H1 (cell line): ENCODE measurements at regions not wholly inside any gene's neighbourhood (a gene's known extent, or its start where the extent isn't known, plus 50 kb on each side); places are given as distances from the start of the nearest gene placed in this dataset.

Source experiments
- CTCF ChIA-PET: fragments of 300-600 bp; sonication (Branson Sonifier 250); formaldehyde crosslinking; loops from one replicate; lab custom pipeline; 2021; ENCODE audit not compliant: partially characterized antibody; lab: Charles Lee
- POLR2A ChIA-PET: fragments of 300-600 bp; sonication (Branson Sonifier 250); formaldehyde crosslinking; loops from one replicate; lab custom pipeline; 2021; ENCODE audit warnings: inconsistent platforms; ENCODE audit not compliant: partially characterized antibody; lab: Charles Lee
- DNase-seq, 2 experiments: peaks; one replicate each; pipeline versions ENCODE4 v3.0.0 to v3.0.0-alpha.2; 2010 to 2022; ENCODE audit warnings: low spot score in 2 of 2, low read depth in 1 of 2, mixed read lengths in 1 of 2
- FAIRE-seq: peaks from 2 replicates; lab custom pipeline; 2011; peaks lifted over from hg19 to GRCh38; lab: Jason Lieb, UNC
- H2AFZ ChIP-seq: 2 replicates; pipeline ENCODE4 v1.8.1; 2012; ENCODE audit warnings: low read length, inconsistent platforms
- H2AK5ac ChIP-seq: 2 replicates; pipeline ENCODE4 v1.6.1; 2013; ENCODE audit warnings: low read depth, low read length
- H2BK120ac ChIP-seq: replicated peaks from 2 replicates; pipeline ENCODE3; 2013; ENCODE audit warnings: low read depth, low read length, inconsistent platforms
- H2BK12ac ChIP-seq: 2 replicates; pipeline ENCODE4 v1.6.1; 2013; ENCODE audit warnings: low read depth, low read length
- H2BK15ac ChIP-seq: 2 replicates; pipeline ENCODE4 v1.6.1; 2013; ENCODE audit warnings: low read length
- H2BK20ac ChIP-seq: 2 replicates; pipeline ENCODE4 v1.6.1; 2013; ENCODE audit warnings: low read length
- H2BK5ac ChIP-seq: 2 replicates; pipeline ENCODE4 v1.6.1; 2013; ENCODE audit warnings: low read depth, low read length
- H3K14ac ChIP-seq: 2 replicates; pipeline ENCODE4 v1.6.1; 2013; ENCODE audit warnings: inconsistent platforms; ENCODE audit not compliant: insufficient read length
- H3K18ac ChIP-seq: 2 replicates; pipeline ENCODE4 v1.6.1; 2013; ENCODE audit warnings: low read length; ENCODE audit errors: extremely low read depth
- H3K23ac ChIP-seq: 2 replicates; pipeline ENCODE4 v1.6.1; 2013; ENCODE audit warnings: inconsistent platforms; ENCODE audit not compliant: insufficient read length
- H3K23me2 ChIP-seq: 2 replicates; pipeline ENCODE4 v1.6.1; 2013; ENCODE audit warnings: low read depth, low read length
- H3K27ac ChIP-seq: 2 replicates; pipeline ENCODE4 v1.6.1; 2011; ENCODE audit warnings: low read depth, low read length, inconsistent platforms
- H3K27me3 ChIP-seq, 4 experiments: replicated peaks in 1 of 4; 1 replicate in 1 of 4; 2 replicates in 3 of 4; pipeline versions ENCODE4 v1.6.1 to v1.8.1; 2011 to 2013; ENCODE audit warnings: low read length in 3 of 4, mild to moderate bottlenecking in 3 of 4, inconsistent platforms in 2 of 4, mixed read lengths in 2 of 4, moderate library complexity in 1 of 4; ENCODE audit not compliant: control insufficient read depth in 3 of 4, insufficient read depth in 3 of 4; ENCODE audit errors: extremely low read depth in 1 of 4
- H3K36me3 ChIP-seq, 4 experiments: 2 replicates each; pipeline versions ENCODE4 v1.6.1 to v1.8.1; 2011 to 2013; ENCODE audit warnings: mild to moderate bottlenecking in 4 of 4, low read length in 3 of 4, moderate library complexity in 2 of 4, control low read depth in 1 of 4, inconsistent platforms in 1 of 4; ENCODE audit not compliant: insufficient read depth in 4 of 4, control insufficient read depth in 2 of 4
- H3K4ac ChIP-seq: replicated peaks from 2 replicates; pipeline ENCODE3; 2013; ENCODE audit warnings: low read length, low read depth, mixed read lengths, inconsistent platforms; ENCODE audit not compliant: insufficient read length
- H3K4me1 ChIP-seq, 4 experiments: replicated peaks in 1 of 4; 1 replicate in 1 of 4; 2 replicates in 3 of 4; pipeline versions ENCODE4 v1.6.1 to v1.8.1; 2011 to 2013; ENCODE audit warnings: low read length in 3 of 4, inconsistent platforms in 2 of 4, mixed read lengths in 1 of 4; ENCODE audit not compliant: insufficient read depth in 4 of 4, control insufficient read depth in 3 of 4
- H3K4me2 ChIP-seq, 2 experiments: 2 replicates each; pipeline versions ENCODE4 v1.6.1 to v1.8.1; 2011 to 2013; ENCODE audit warnings: low read depth in 2 of 2, low read length in 2 of 2, control low read depth in 1 of 2, inconsistent platforms in 1 of 2, mild to moderate bottlenecking in 1 of 2; ENCODE audit not compliant: insufficient read depth in 1 of 2
- H3K4me3 ChIP-seq, 4 experiments: fragments of 200-600, 300-600 bp in 1 of 4; sonication (generic), shearing (Covaris generic), sonication (Bioruptor Twin) in 1 of 4; 2 replicates each; pipeline versions ENCODE4 v1.5.1 to v1.8.1; 2011 to 2016; ENCODE audit warnings: low read length in 4 of 4, low read depth in 3 of 4, control low read depth in 2 of 4, inconsistent platforms in 2 of 4, mild to moderate bottlenecking in 2 of 4, mixed read lengths in 1 of 4, moderate library complexity in 1 of 4; ENCODE audit not compliant: insufficient read depth in 2 of 4; ENCODE audit errors: extremely low read depth in 1 of 4
- H3K56ac ChIP-seq: replicated peaks from 2 replicates; pipeline ENCODE3; 2013; ENCODE audit warnings: low read depth, mild to moderate bottlenecking, mixed read lengths, low read length, inconsistent platforms; ENCODE audit not compliant: insufficient read length
- H3K79me1 ChIP-seq: 2 replicates; pipeline ENCODE4 v1.6.1; 2013; ENCODE audit warnings: low read depth, low read length, control low read depth
- H3K79me2 ChIP-seq, 2 experiments: 2 replicates each; pipeline versions ENCODE4 v1.6.1 to v1.8.1; 2012 to 2013; ENCODE audit warnings: low read length in 2 of 2, mild to moderate bottlenecking in 2 of 2, inconsistent platforms in 1 of 2; ENCODE audit not compliant: insufficient read depth in 2 of 2, control insufficient read depth in 1 of 2
- H3K9ac ChIP-seq, 4 experiments: replicated peaks in 1 of 4; 1 replicate in 1 of 4; 2 replicates in 3 of 4; pipeline versions ENCODE4 v1.6.1 to v1.8.1; 2011 to 2013; ENCODE audit warnings: low read depth in 3 of 4, low read length in 3 of 4, control low read depth in 2 of 4, mild to moderate bottlenecking in 2 of 4, moderate library complexity in 2 of 4, inconsistent platforms in 1 of 4; ENCODE audit errors: extremely low read depth in 1 of 4
- H3K9me3 ChIP-seq, 2 experiments: 2 replicates each; pipeline versions ENCODE4 v1.6.1 to v1.8.1; 2012 to 2013; ENCODE audit warnings: mild to moderate bottlenecking in 2 of 2, moderate library complexity in 2 of 2, control low read depth in 1 of 2, inconsistent platforms in 1 of 2, low read depth in 1 of 2, low read length in 1 of 2, mixed read lengths in 1 of 2; ENCODE audit not compliant: insufficient read depth in 2 of 2
- H4K20me1 ChIP-seq, 2 experiments: replicated peaks in 1 of 2; 2 replicates each; pipeline versions ENCODE3 to v1.8.1; 2011 to 2013; ENCODE audit warnings: inconsistent platforms in 2 of 2, low read length in 2 of 2, mild to moderate bottlenecking in 1 of 2; ENCODE audit not compliant: insufficient read depth in 2 of 2, control insufficient read depth in 1 of 2
- H4K5ac ChIP-seq: 2 replicates; pipeline ENCODE4 v1.6.1; 2013; ENCODE audit warnings: low read length, low read depth, mixed read lengths, inconsistent platforms; ENCODE audit not compliant: insufficient read length
- H4K8ac ChIP-seq: 2 replicates; pipeline ENCODE4 v1.8.0; 2013; ENCODE audit warnings: mild to moderate bottlenecking, moderate library complexity, low read length, inconsistent platforms; ENCODE audit not compliant: insufficient read depth; ENCODE audit errors: extremely low read depth
- H4K91ac ChIP-seq: replicated peaks from 2 replicates; pipeline ENCODE3; 2013; ENCODE audit warnings: low read length, mixed read lengths, inconsistent platforms; ENCODE audit not compliant: insufficient read length
- BRCA1 ChIP-seq: IDR thresholded peaks from 2 replicates; pipeline ENCODE4 v1.6.1; 2012; ENCODE audit warnings: low read depth, low read length, improper control_type of control experiment
- CREB1 ChIP-seq: IDR thresholded peaks from 2 replicates; pipeline ENCODE4 v1.6.1; 2012; ENCODE audit warnings: inconsistent platforms
- KDM1A ChIP-seq: fragments of 200-600, 300-600 bp; sonication (generic); IDR thresholded peaks from 2 replicates; pipeline ENCODE4 v1.7.1; 2016; ENCODE audit warnings: mild to moderate bottlenecking, low read length, borderline replicate concordance
- PHF8 ChIP-seq: fragments of 200-600 bp; sonication (generic); conservative IDR thresholded peaks from 2 replicates; pipeline ENCODE4 v1.7.1; 2012; ENCODE audit warnings: low read depth, mild to moderate bottlenecking, inconsistent platforms, low read length, moderate library complexity
- POLR2AphosphoS5 ChIP-seq: IDR thresholded peaks from 2 replicates; pipeline ENCODE4 v1.6.1; 2011; ENCODE audit warnings: low read depth, low read length
- SAP30 ChIP-seq: fragments of 300-600 bp; sonication (generic); IDR thresholded peaks from 2 replicates; pipeline ENCODE4 v1.7.1; 2012; ENCODE audit warnings: low read length, moderate library complexity, mild to moderate bottlenecking, inconsistent platforms; ENCODE audit not compliant: insufficient read depth, insufficient replicate concordance
- TAF1 ChIP-seq: IDR thresholded peaks from 2 replicates; pipeline ENCODE4 v1.6.1; 2011; ENCODE audit warnings: mild to moderate bottlenecking, low read depth, low read length
- TAF7 ChIP-seq: optimal IDR thresholded peaks from 2 replicates; pipeline ENCODE3; 2011; ENCODE audit warnings: low read depth, mild to moderate bottlenecking, inconsistent platforms, low read length, moderate library complexity, borderline replicate concordance
- WGBS, 2 experiments: shearing (Covaris generic) in 1 of 2; methylation state at CpG; one replicate each; pipeline versions ENCODE4 v1.1.6 to v1.1.7; 2013 to 2015; ENCODE audit warnings: low lambda C conversion rate in 2 of 2, mixed read lengths in 2 of 2, inconsistent platforms in 1 of 2, low coverage in 1 of 2, missing lambda C conversion rate in 1 of 2; ENCODE audit not compliant: insufficient replicate concordance in 2 of 2, insufficient coverage in 1 of 2, insufficient read length in 1 of 2; ENCODE audit errors: extremely low coverage in 1 of 2, missing lambda C conversion rate in 1 of 2; 5-methylcytosine and 5-hydroxymethylcytosine counted together
- TF ChIP-seq, protein P1 (sequence below): IDR thresholded peaks from 2 replicates; pipeline ENCODE4 v1.6.1; 2012; ENCODE audit warnings: inconsistent platforms
- TF ChIP-seq, protein P2 (sequence below), 3 experiments: IDR thresholded peaks; 1 replicate in 2 of 3; 2 replicates in 1 of 3; pipeline versions ENCODE4 v1.5.1 to v1.6.1; 2011; ENCODE audit warnings: low read length in 3 of 3, mild to moderate bottlenecking in 3 of 3, inconsistent platforms in 2 of 3, low read depth in 1 of 3, moderate library complexity in 1 of 3; ENCODE audit not compliant: insufficient read depth in 1 of 3; ENCODE audit errors: control extremely low read depth in 1 of 3
- TF ChIP-seq, protein P3 (sequence below): IDR thresholded peaks from 2 replicates; pipeline ENCODE4 v1.6.1; 2011; ENCODE audit warnings: low read length, improper control_type of control experiment

DNA sequence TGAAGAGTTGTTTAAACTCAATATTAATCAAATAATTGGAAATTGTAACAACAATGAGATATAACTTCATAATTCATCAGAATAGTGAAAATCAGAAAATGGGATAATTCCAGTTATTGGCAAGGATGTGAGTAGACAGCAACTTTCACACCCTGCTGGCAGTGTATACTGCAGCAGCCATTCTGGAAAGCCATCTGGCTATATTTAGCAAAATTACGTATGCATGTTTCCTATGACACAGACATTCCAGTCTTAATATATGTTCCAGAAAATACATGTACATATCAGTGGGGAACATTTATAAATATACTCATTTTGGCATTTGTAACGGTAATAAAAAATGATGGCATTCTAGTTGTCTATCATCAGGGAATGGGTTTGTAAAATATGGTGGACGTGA is 564.1 kb downstream of the GBE1 start:
- POLR2A ChIA-PET = no interaction called here
- TF ChIP-seq, protein P1, sequence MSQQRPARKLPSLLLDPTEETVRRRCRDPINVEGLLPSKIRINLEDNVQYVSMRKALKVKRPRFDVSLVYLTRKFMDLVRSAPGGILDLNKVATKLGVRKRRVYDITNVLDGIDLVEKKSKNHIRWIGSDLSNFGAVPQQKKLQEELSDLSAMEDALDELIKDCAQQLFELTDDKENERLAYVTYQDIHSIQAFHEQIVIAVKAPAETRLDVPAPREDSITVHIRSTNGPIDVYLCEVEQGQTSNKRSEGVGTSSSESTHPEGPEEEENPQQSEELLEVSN = no peak
- no peak for TF ChIP-seq SAP30
- TF ChIP-seq CREB1 = no peak
- TF ChIP-seq PHF8 = no peak
- TF ChIP-seq BRCA1 = no peak
- TF ChIP-seq, protein P2, sequence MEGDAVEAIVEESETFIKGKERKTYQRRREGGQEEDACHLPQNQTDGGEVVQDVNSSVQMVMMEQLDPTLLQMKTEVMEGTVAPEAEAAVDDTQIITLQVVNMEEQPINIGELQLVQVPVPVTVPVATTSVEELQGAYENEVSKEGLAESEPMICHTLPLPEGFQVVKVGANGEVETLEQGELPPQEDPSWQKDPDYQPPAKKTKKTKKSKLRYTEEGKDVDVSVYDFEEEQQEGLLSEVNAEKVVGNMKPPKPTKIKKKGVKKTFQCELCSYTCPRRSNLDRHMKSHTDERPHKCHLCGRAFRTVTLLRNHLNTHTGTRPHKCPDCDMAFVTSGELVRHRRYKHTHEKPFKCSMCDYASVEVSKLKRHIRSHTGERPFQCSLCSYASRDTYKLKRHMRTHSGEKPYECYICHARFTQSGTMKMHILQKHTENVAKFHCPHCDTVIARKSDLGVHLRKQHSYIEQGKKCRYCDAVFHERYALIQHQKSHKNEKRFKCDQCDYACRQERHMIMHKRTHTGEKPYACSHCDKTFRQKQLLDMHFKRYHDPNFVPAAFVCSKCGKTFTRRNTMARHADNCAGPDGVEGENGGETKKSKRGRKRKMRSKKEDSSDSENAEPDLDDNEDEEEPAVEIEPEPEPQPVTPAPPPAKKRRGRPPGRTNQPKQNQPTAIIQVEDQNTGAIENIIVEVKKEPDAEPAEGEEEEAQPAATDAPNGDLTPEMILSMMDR (IDR thresholded peaks at IDR 0.05; ENCODE audit: control extremely low read depth in 1 of 3, insufficient read depth in 1 of 3, low read depth in 1 of 3, low read length in 3 of 3) = no peak
- no peak for TF ChIP-seq TAF1
- no peak for TF ChIP-seq TAF7
- TF ChIP-seq, protein P3, sequence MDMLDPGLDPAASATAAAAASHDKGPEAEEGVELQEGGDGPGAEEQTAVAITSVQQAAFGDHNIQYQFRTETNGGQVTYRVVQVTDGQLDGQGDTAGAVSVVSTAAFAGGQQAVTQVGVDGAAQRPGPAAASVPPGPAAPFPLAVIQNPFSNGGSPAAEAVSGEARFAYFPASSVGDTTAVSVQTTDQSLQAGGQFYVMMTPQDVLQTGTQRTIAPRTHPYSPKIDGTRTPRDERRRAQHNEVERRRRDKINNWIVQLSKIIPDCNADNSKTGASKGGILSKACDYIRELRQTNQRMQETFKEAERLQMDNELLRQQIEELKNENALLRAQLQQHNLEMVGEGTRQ = no peak
- TF ChIP-seq KDM1A = no peak
- no peak for TF ChIP-seq POLR2AphosphoS5

More for the DNA sequence above, 564.1 kb downstream of the GBE1 start:
- H4K91ac ChIP-seq = no peak overlapping the region
- 82% methylated on average over 3 of the region's 3 CpGs; no CpG with 5 or more reads in 1 of the 2 experiments for WGBS, 2 experiments
- H2AFZ ChIP-seq = no peak overlapping the region
- H3K4me1 ChIP-seq = no peaks in the 10 kb centered on the region
- no peak overlapping the region for H2BK5ac ChIP-seq
- no peak overlapping the region for H4K8ac ChIP-seq
- H3K14ac ChIP-seq = no peak overlapping the region
- no peak overlapping the region for H3K4me3 ChIP-seq
- no peaks in the 10 kb centered on the region for H3K79me2 ChIP-seq
- H3K36me3 ChIP-seq = no peaks in the 10 kb centered on the region
- no peak overlapping the region for H3K4ac ChIP-seq
- H3K9ac ChIP-seq = no peak overlapping the region
- no peak overlapping the region for H3K4me2 ChIP-seq
- DNase-seq (no peak), FAIRE-seq (no peak)
- H3K56ac ChIP-seq = no peak overlapping the region
- H2BK15ac ChIP-seq = no peak overlapping the region
- H2BK20ac ChIP-seq = no peak overlapping the region
- no peak overlapping the region for H4K5ac ChIP-seq
- H2BK120ac ChIP-seq = no peak overlapping the region
- CTCF ChIA-PET = interaction anchor here (2.4 kb wide), 1 partner anchor 24 kb away, joined by 7 read pairs; no protein-coding TSS in a partner anchor
- H2BK12ac ChIP-seq = no peak overlapping the region
- H3K23ac ChIP-seq = no peak overlapping the region
- no peaks in the 10 kb centered on the region for H4K20me1 ChIP-seq
- H3K27ac ChIP-seq = no peak overlapping the region
- no peaks in the 10 kb centered on the region for H3K9me3 ChIP-seq
- no peak overlapping the region for H2AK5ac ChIP-seq
- H3K18ac ChIP-seq = no peak overlapping the region
- no peaks in the 10 kb centered on the region for H3K27me3 ChIP-seq
- no peaks in the 10 kb centered on the region for H3K23me2 ChIP-seq
- no peaks in the 10 kb centered on the region for H3K79me1 ChIP-seq
